ENCODE measurements at regions not wholly inside any gene's neighbourhood (a gene's known extent, or its start where the extent isn't known, plus 50 kb on each side); places are given as distances from the start of the nearest gene placed in this dataset.

- no peak for TF ChIP-seq CTCF (IDR thresholded peaks at IDR 0.05 in 2 of 3, conservative IDR thresholded peaks at IDR 0.05 in 1 of 3; ENCODE audit: borderline replicate concordance in 1 of 3, insufficient read depth in 1 of 3, low read depth in 2 of 3, low read length in 2 of 3)
- no peak for TF ChIP-seq EZH2 (IDR thresholded peaks at IDR 0.05)
- TF ChIP-seq MAX (IDR thresholded peaks at IDR 0.05) = no peak
- TF ChIP-seq EZH2phosphoT487 (IDR thresholded peaks at IDR 0.05; ENCODE audit: borderline replicate concordance) = no peak
- TF ChIP-seq EGR1 (IDR thresholded peaks at IDR 0.05; ENCODE audit: low read depth) = no peak
- TF ChIP-seq POLR2A (IDR thresholded peaks at IDR 0.05; ENCODE audit: borderline replicate concordance, extremely low read depth, insufficient read depth, insufficient read length) = no peak
- no peak for TF ChIP-seq ZNF274 (IDR thresholded peaks at IDR 0.05; ENCODE audit: low read depth, low read length)
- TF ChIP-seq RAD21 (IDR thresholded peaks at IDR 0.05; ENCODE audit: low read depth) = no peak
These were observed 114.1 kb downstream of the RND3 start for GRCh38 chr2:150373374-150373773.
